ENCODE measurements at regions not wholly inside any gene's neighbourhood (a gene's known extent, or its start where the extent isn't known, plus 50 kb on each side); places are given as distances from the start of the nearest gene placed in this dataset.

GRCh38 chr3:177824190-177824786 is 627.0 kb upstream of the TBL1XR1 start:
- no peak overlapping the region for H3K4me3 ChIP-seq (ENCODE audit: low read depth in 1 of 3, low read length in 3 of 3)
- no peaks in the 10 kb centered on the region for H3K9me3 ChIP-seq (ENCODE audit: control insufficient read depth in 4 of 4, low read length in 3 of 4)
- 16% methylated on average over 4 of the region's 4 CpGs for WGBS
- H3K9ac ChIP-seq (ENCODE audit: low read depth in 1 of 2, low read length in 2 of 2): peak overlapping the region; percentile 57 to 77
- DNase-seq (ENCODE audit: low spot score): peak; percentile 57
- TF ChIP-seq CTCF (IDR thresholded peaks at IDR 0.05; ENCODE audit: low read depth, low read length, missing input control) (no peak), ZBTB33 (IDR thresholded peaks at IDR 0.05) (peak; percentile 92), RXRA (IDR thresholded peaks at IDR 0.05) (peak; percentile 97 to 98), SP1 (IDR thresholded peaks at IDR 0.05) (peak; percentile 91), ATF3 (IDR thresholded peaks at IDR 0.05) (peak; percentile 91), HNF4A (conservative IDR thresholded peaks at IDR 0.05) (peak; percentile 81 to 92), FOXA1 (IDR thresholded peaks at IDR 0.05) (peak; percentile 67), EGR1 (IDR thresholded peaks at IDR 0.05; ENCODE audit: low read depth in 2 of 2) (peak in 1 of 2 donors; percentile 64), YY1 (IDR thresholded peaks at IDR 0.05) (peak; percentile 88), NR2F2 (IDR thresholded peaks at IDR 0.05) (peak; percentile 93), TAF1 (conservative IDR thresholded peaks at IDR 0.05) (no peak), MAX (IDR thresholded peaks at IDR 0.05) (peak; percentile 91), JUND (IDR thresholded peaks at IDR 0.05) (peak; percentile 71 to 94), GABPA (IDR thresholded peaks at IDR 0.05 in 1 of 2, conservative IDR thresholded peaks at IDR 0.05 in 1 of 2) (peak in 1 of 2 donors; percentile 42), HNF4G (IDR thresholded peaks at IDR 0.05) (peak; percentile 73), REST (IDR thresholded peaks at IDR 0.05) (peak; percentile 83), RAD21 (IDR thresholded peaks at IDR 0.05) (peak; percentile 65 to 68), FOXA2 (IDR thresholded peaks at IDR 0.05) (peak; percentile 81)
- peaks cover 11 to 37% (median 30%) of the 10 kb centered on the region in 4 donors for H3K4me1 ChIP-seq (ENCODE audit: control insufficient read depth in 4 of 4, insufficient read depth in 4 of 4, low read length in 3 of 4)
- no peaks in the 10 kb centered on the region for H3K27me3 ChIP-seq (ENCODE audit: control insufficient read depth in 4 of 4, insufficient read depth in 4 of 4, low read length in 3 of 4)
- no peaks in the 10 kb centered on the region for H3K36me3 ChIP-seq (ENCODE audit: control insufficient read depth in 4 of 4, insufficient read depth in 3 of 4, low read depth in 1 of 4, low read length in 3 of 4)
- peak overlapping the region; percentile 94 for H3K27ac ChIP-seq (ENCODE audit: low read depth in 1 of 2, low read length in 2 of 2)
